Loucy (cell line): ENCODE measurements at regions not wholly inside any gene's neighbourhood (a gene's known extent, or its start where the extent isn't known, plus 50 kb on each side); places are given as distances from the start of the nearest gene placed in this dataset.

Experiments used
- EZH2phosphoT487 ChIP-seq: fragments of 200-600 bp; IDR thresholded peaks from 2 replicates; pipeline ENCODE4 v1.6.1; 2018; ENCODE audit warnings: antibody characterized with exemption, mild to moderate bottlenecking, moderate library complexity, borderline replicate concordance
- TF ChIP-seq, protein P1 (sequence below): fragments of 200-600 bp; sonication (generic); conservative IDR thresholded peaks from 2 replicates; pipeline ENCODE4 v1.5.1; 2014; ENCODE audit warnings: mild to moderate bottlenecking, antibody characterized with exemption, low read length

DNA sequence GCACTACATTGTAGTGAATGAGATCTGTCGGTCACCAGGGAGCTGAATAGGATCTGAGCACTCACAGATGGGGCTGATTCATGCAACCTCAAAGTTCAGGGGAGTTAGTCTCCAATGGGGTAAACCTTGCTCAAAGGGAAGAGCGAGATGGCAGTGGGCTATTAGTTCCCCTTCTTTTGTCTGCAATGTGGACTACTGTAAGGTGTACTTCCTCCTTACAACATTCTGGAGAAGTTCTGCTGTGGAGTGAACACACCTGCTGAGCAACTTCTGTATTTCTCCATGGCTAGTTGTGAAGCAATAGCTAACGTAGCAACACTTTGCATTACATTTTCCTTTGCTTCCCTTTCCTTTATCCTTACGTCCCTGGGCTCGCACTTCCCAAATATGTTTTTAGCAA is 134.3 kb upstream of the B3GAT2 start:
- TF ChIP-seq, protein P1, sequence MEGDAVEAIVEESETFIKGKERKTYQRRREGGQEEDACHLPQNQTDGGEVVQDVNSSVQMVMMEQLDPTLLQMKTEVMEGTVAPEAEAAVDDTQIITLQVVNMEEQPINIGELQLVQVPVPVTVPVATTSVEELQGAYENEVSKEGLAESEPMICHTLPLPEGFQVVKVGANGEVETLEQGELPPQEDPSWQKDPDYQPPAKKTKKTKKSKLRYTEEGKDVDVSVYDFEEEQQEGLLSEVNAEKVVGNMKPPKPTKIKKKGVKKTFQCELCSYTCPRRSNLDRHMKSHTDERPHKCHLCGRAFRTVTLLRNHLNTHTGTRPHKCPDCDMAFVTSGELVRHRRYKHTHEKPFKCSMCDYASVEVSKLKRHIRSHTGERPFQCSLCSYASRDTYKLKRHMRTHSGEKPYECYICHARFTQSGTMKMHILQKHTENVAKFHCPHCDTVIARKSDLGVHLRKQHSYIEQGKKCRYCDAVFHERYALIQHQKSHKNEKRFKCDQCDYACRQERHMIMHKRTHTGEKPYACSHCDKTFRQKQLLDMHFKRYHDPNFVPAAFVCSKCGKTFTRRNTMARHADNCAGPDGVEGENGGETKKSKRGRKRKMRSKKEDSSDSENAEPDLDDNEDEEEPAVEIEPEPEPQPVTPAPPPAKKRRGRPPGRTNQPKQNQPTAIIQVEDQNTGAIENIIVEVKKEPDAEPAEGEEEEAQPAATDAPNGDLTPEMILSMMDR: no peak
- no peak for TF ChIP-seq EZH2phosphoT487
